Vagina (tissue), 2 donors: ENCODE measurements at regions not wholly inside any gene's neighbourhood (a gene's known extent, or its start where the extent isn't known, plus 50 kb on each side); places are given as distances from the start of the nearest gene placed in this dataset.

Experiments used
- POLR2A ChIP-seq, 2 donors: fragments of 450-650 bp; IDR thresholded peaks; one replicate each; pipeline ENCODE4 v1.6.1; 2017; ENCODE audit warnings: antibody characterized with exemption in 2 of 2, mild to moderate bottlenecking in 2 of 2, moderate library complexity in 2 of 2
- POLR2AphosphoS5 ChIP-seq, 2 donors: sonication (generic); formaldehyde crosslinking; IDR thresholded peaks; one replicate each; pipeline ENCODE4 v1.9.0; 2017; ENCODE audit warnings: antibody characterized with exemption in 2 of 2, mild to moderate bottlenecking in 2 of 2, low read depth in 1 of 2; ENCODE audit not compliant: insufficient read depth in 1 of 2
- TF ChIP-seq, protein P1 (sequence below), 3 experiments: fragments of 450-650 bp in 2 of 3; fragments of 200-600 bp in 1 of 3; sonication (generic) in 1 of 3; IDR thresholded peaks; one replicate each; pipeline ENCODE4 v1.5.1; 2017 to 2019; ENCODE audit warnings: antibody characterized with exemption in 3 of 3, mild to moderate bottlenecking in 2 of 3, moderate library complexity in 2 of 3

DNA sequence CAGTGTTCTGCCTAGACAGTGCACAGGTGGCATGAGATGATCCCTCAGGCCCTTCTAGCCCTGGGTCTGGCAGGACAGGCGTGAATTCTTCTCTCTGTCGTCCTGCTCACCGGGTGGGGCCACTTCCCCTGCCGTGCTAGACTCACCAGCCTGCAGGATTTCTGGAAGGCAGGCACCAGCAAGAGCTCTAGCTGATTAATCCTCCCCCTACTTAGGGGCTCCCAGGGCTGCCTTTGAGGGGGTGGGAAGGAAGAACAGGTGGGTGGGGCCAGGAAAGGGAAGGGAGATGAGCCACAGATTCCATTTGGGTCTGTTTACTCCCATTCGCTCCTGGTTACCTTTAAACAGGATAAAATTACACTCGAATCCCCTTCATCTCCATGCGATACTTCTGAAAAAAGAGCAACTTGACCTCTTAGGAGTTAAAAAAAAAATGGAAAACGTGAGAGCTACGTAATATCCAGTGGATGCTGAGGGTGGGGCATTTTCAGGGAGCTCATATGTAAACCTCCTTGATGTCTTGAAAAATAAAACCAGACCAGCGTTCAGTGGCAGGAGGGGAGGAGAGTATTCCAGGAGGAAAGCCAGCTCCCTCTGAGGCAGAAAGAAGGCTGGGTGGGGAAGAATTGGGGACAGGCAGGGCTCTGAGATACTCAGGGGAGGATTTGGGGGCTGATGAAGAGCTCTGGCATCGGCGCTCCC is 665.5 kb downstream of the PTPRU start:
- TF ChIP-seq, protein P1, sequence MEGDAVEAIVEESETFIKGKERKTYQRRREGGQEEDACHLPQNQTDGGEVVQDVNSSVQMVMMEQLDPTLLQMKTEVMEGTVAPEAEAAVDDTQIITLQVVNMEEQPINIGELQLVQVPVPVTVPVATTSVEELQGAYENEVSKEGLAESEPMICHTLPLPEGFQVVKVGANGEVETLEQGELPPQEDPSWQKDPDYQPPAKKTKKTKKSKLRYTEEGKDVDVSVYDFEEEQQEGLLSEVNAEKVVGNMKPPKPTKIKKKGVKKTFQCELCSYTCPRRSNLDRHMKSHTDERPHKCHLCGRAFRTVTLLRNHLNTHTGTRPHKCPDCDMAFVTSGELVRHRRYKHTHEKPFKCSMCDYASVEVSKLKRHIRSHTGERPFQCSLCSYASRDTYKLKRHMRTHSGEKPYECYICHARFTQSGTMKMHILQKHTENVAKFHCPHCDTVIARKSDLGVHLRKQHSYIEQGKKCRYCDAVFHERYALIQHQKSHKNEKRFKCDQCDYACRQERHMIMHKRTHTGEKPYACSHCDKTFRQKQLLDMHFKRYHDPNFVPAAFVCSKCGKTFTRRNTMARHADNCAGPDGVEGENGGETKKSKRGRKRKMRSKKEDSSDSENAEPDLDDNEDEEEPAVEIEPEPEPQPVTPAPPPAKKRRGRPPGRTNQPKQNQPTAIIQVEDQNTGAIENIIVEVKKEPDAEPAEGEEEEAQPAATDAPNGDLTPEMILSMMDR (IDR thresholded peaks at IDR 0.05), result no peak
- TF ChIP-seq POLR2AphosphoS5 (IDR thresholded peaks at IDR 0.05; ENCODE audit: insufficient read depth in 1 of 2, low read depth in 1 of 2) (no peak), POLR2A (IDR thresholded peaks at IDR 0.05) (no peak)
